GM12873 (cell line): ENCODE measurements at regions not wholly inside any gene's neighbourhood (a gene's known extent, or its start where the extent isn't known, plus 50 kb on each side); places are given as distances from the start of the nearest gene placed in this dataset.

ENCODE experiments used
- CTCF ChIP-seq: IDR thresholded peaks from 2 replicates; pipeline ENCODE4 v1.5.1; 2012; ENCODE audit warnings: low read depth, mild to moderate bottlenecking, moderate library complexity, low read length, control low read depth; ENCODE audit not compliant: insufficient read depth; ENCODE audit errors: missing control alignments

- TF ChIP-seq CTCF, result no peak
Measured at GRCh38 chr13:64674126-64674525, 2556.0 kb downstream of the PCDH9 start.

- no peak for TF ChIP-seq CTCF
Measured at GRCh38 chr13:64672751-64673150, 2557.4 kb downstream of the PCDH9 start.

GRCh38 chr13:64662887-64663593, 2567.1 kb downstream of the PCDH9 start:
- no peak for TF ChIP-seq CTCF

- no peak for TF ChIP-seq CTCF
Measured at GRCh38 chr13:64648293-64648692, 2581.8 kb downstream of the PCDH9 start.

GRCh38 chr13:64643066-64643465, 2587.1 kb downstream of the PCDH9 start:
- TF ChIP-seq CTCF, result no peak

GRCh38 chr13:64640002-64640401, 2590.1 kb downstream of the PCDH9 start:
- no peak for TF ChIP-seq CTCF

GRCh38 chr13:64639206-64639605, 2590.9 kb downstream of the PCDH9 start:
- TF ChIP-seq CTCF, result no peak
